ENCODE measurements at regions not wholly inside any gene's neighbourhood (a gene's known extent, or its start where the extent isn't known, plus 50 kb on each side); places are given as distances from the start of the nearest gene placed in this dataset.

DNA sequence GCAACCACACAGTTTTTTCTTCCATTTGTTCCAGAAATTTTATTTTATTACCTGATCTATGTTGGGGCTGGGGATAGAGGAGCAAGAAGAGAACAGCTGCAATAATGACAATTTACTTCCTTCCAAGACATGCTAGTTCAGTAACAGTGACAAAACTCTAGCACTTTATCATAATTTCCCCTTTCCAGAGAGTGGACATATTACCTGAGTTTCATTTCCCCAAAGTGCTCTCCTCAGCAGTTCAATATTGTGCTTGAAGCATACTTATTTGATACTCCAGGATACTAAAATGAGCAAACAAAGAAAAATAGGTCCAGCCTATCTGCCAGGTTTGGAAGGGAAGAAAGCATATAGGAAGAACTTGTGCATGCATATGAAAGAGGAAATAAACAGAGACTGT, 157.7 kb downstream of the ID4 start:
- ATAC-seq (no peak), DNase-seq (no peak)
- H3K27ac ChIP-seq, result no peak overlapping the region
- H3K4me3 ChIP-seq, result no peak overlapping the region
- TF ChIP-seq, protein P1, sequence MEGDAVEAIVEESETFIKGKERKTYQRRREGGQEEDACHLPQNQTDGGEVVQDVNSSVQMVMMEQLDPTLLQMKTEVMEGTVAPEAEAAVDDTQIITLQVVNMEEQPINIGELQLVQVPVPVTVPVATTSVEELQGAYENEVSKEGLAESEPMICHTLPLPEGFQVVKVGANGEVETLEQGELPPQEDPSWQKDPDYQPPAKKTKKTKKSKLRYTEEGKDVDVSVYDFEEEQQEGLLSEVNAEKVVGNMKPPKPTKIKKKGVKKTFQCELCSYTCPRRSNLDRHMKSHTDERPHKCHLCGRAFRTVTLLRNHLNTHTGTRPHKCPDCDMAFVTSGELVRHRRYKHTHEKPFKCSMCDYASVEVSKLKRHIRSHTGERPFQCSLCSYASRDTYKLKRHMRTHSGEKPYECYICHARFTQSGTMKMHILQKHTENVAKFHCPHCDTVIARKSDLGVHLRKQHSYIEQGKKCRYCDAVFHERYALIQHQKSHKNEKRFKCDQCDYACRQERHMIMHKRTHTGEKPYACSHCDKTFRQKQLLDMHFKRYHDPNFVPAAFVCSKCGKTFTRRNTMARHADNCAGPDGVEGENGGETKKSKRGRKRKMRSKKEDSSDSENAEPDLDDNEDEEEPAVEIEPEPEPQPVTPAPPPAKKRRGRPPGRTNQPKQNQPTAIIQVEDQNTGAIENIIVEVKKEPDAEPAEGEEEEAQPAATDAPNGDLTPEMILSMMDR (IDR thresholded peaks at IDR 0.05 in 4 of 5, conservative IDR thresholded peaks at IDR 0.05 in 1 of 5), result no peak
- TF ChIP-seq POLR2A (IDR thresholded peaks at IDR 0.05), result no peak
- no peaks in the 10 kb centered on the region for H3K27me3 ChIP-seq
- H3K9me3 ChIP-seq, result no peaks in the 10 kb centered on the region
- no peaks in the 10 kb centered on the region for H3K36me3 ChIP-seq
- no peaks in the 10 kb centered on the region for H3K4me1 ChIP-seq
- intact Hi-C loops (cut with DNase I; ENCODE audit: low total_unique reads) (no loop called here), in situ Hi-C loops (cut with MboI; ENCODE audit: low sequenced_read_pairs in 4 of 4) (no loop called here)

DNA sequence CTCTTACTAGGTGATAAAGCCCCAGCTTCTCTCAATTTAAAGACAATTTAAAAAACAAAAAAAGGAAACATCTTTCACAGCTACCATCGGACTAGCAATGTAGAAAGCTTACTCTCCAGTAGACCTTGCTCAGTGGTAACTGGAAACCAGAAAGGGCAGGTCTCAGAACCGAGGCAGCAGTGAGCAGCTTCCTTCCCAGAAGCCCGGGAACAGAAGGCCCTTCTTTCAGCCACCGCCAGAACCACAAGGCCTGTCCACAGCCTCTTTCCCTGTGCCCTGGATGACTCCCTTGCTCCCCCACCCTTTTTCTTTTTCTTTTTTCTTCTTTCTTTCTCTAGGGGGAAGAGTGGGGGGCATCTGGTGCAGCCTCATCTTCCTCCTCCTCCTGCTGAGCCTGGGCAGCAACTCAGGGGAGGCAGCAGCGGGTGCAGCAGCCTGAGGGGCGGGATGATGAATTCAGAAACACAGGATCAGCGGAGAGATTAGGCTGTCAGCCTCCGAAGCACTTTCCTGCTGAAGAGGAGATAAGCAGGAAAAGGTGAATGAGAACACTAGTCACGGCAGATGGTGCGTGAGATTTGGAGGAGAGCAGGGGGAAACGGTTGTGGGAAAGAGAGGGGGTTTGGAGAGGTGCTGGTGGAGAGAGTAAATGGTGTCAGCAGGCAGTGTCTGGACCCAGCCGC, 158.5 kb downstream of the ID4 start:
- intact Hi-C loops (cut with DNase I; ENCODE audit: low total_unique reads) (no loop called here), in situ Hi-C loops (cut with MboI; ENCODE audit: low sequenced_read_pairs in 4 of 4) (no loop called here)
- TF ChIP-seq POLR2A (IDR thresholded peaks at IDR 0.05), result no peak
- TF ChIP-seq, protein P1 (IDR thresholded peaks at IDR 0.05 in 4 of 5, conservative IDR thresholded peaks at IDR 0.05 in 1 of 5), result no peak
- DNase-seq (no peak), ATAC-seq (no peak)
- no peaks in the 10 kb centered on the region for H3K4me1 ChIP-seq
- H3K27ac ChIP-seq, result no peak overlapping the region
- H3K27me3 ChIP-seq, result no peaks in the 10 kb centered on the region
- no peak overlapping the region for H3K4me3 ChIP-seq
- no peaks in the 10 kb centered on the region for H3K36me3 ChIP-seq
- H3K9me3 ChIP-seq, result no peaks in the 10 kb centered on the region

DNA sequence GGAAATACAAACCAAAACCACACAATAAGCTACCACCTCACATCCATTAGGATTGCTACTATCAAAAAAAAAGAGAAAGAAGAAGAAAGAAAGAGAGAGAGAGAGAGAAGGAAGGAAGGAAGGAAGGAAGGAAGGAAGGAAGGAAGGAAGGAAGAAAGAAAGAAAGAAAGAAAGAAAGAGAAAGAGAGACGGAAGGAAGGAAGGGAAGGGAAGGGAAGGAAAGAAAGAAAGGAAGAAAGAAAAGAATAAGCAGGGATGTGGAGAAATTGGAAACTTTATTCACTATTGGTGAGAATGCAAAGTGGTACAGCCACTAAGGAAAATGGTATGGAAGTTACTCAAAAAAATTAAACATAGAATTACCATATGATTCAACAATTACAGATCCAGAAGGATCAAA, 159.9 kb downstream of the ID4 start:
- Histone ChIP-seq H3K27ac (no peak overlapping the region), H3K36me3 (no peaks in the 10 kb centered on the region), H3K9me3 (no peaks in the 10 kb centered on the region), H3K27me3 (no peaks in the 10 kb centered on the region), H3K4me3 (no peak overlapping the region), H3K4me1 (no peaks in the 10 kb centered on the region)
- TF ChIP-seq, protein P1 (IDR thresholded peaks at IDR 0.05 in 4 of 5, conservative IDR thresholded peaks at IDR 0.05 in 1 of 5), result no peak
- no peak for TF ChIP-seq POLR2A (IDR thresholded peaks at IDR 0.05)
- ATAC-seq, result no peak
- DNase-seq, result no peak
- in situ Hi-C loops (cut with MboI; ENCODE audit: low sequenced_read_pairs in 4 of 4) (no loop called here), intact Hi-C loops (cut with DNase I; ENCODE audit: low total_unique reads) (no loop called here)

DNA sequence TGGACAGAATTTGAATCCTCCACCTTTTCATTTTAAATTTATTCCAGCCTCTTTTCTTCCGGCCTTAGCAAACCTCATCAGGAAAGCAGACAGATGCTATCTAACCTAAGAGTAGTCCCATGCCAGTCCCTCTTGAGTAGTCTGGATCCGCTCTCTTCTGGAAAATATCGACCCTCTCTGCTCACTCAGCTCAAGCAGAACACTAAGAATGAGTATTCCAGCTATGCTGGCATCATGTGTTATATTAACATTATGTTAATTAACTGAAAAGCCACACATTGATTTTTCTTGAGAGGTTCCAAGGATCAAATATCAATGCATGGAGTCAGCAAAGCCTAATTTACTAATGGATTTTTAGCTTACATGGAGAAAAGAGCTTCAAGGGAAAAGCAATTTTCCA, 161.4 kb downstream of the ID4 start:
- TF ChIP-seq, protein P1 (IDR thresholded peaks at IDR 0.05 in 4 of 5, conservative IDR thresholded peaks at IDR 0.05 in 1 of 5), result no peak
- TF ChIP-seq POLR2A (IDR thresholded peaks at IDR 0.05), result no peak

More for the DNA sequence above, 161.4 kb downstream of the ID4 start:
- intact Hi-C loops (cut with DNase I; ENCODE audit: low total_unique reads), result no loop called here
- H3K4me1 ChIP-seq, result no peaks in the 10 kb centered on the region
- no peaks in the 10 kb centered on the region for H3K36me3 ChIP-seq
- no peak for DNase-seq
- no peak for ATAC-seq
- no peak overlapping the region for H3K27ac ChIP-seq
- in situ Hi-C loops (cut with MboI; ENCODE audit: low sequenced_read_pairs in 4 of 4), result no loop called here
- no peaks in the 10 kb centered on the region for H3K27me3 ChIP-seq
- no peak overlapping the region for H3K4me3 ChIP-seq
- no peaks in the 10 kb centered on the region for H3K9me3 ChIP-seq
